GM18511 (cell line): ENCODE measurements at regions not wholly inside any gene's neighbourhood (a gene's known extent, or its start where the extent isn't known, plus 50 kb on each side); places are given as distances from the start of the nearest gene placed in this dataset.

ENCODE experiments used
- ATAC-seq: cut with Tn5 transposase; IDR thresholded peaks from one replicate; pipeline ENCODE4 v1.9.1; 2021; ENCODE audit warnings: mild to moderate bottlenecking, moderate library complexity; ENCODE audit not compliant: unreplicated experiment

DNA sequence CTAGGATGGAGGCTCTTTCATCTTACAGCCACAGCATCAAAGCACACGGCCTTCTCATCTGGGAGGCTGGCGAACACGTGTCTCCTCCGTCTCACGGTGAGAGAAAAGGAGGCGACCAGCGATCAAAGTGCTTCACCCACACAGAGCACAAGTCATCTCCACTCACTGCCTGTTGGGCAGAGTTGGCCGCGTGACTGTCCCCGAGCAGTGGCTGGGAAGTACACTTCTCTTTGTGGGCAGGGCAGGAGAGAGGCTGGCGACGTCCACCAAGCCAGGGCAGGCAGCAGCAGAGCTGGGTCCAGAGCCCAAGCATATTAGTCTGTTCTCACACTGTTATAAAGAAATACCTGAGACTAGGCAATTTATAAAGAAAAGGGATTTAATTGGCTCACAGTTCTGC lies 64.1 kb upstream of the FOXC1 start:
- no peak for ATAC-seq

DNA sequence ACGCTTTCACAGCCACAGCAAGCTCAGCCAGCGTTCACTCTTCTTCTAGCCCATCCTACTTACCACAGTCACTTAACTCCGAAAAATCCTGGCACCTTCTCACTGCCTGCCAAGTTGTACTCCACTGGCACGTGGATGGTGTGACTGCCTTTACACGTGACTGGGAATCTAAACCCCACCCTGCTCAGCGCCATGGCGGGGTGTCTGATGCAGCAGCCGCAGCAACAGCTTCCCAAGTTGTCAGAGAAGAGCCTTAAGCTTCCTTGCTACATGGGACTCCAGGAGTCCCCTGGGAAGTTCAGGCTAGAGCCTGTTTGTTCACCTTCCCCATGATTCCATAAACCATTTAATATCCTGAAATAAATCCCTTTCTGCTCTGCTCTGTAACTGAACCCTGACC lies 61.9 kb upstream of the FOXC1 start:
- no peak for ATAC-seq

DNA sequence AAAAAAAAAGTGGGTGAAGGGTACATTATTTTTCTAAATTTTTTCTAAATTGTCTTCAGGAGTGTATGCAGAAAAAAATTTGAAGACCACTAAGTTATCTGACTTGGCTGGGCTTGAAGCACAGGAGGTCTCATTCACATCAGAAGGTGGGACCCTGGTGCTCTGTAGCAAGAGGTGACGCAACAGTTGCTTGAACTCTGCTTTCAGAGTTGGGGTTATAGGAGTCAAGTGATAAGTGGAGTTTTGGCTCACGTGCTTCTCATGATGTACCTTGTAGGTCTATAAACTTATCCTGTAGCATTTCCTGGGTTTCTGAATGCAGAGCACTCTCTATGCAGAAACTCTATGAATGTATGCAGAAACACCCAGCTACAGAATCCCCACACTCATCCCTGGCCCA lies 58.5 kb upstream of the FOXC1 start:
- no peak for ATAC-seq

DNA sequence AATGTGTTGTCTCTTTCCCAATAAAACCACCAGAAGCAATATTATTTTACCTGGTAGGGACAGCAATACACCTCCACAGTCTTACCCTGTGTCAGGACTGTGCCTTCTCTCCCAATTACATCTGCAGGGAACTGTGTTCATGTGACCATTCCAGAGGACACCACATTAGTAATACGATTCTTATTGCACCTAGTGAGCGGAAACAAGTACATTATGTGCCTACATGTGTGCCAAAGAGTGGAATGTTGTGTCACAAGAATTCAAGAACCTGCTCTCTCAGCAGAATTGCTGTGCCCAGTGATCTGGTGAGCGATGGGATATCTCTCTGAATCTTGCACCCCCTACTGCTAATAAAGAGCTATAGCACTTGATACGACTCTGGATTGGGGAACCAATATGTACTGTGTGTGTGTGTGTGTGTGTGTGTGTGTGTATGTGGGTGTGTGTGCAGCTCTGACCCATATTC lies 57.4 kb upstream of the FOXC1 start:
- no peak for ATAC-seq

- ATAC-seq, result no peak
These were observed 56.1 kb upstream of the FOXC1 start for GRCh38 chr6:1553562-1554083.

DNA sequence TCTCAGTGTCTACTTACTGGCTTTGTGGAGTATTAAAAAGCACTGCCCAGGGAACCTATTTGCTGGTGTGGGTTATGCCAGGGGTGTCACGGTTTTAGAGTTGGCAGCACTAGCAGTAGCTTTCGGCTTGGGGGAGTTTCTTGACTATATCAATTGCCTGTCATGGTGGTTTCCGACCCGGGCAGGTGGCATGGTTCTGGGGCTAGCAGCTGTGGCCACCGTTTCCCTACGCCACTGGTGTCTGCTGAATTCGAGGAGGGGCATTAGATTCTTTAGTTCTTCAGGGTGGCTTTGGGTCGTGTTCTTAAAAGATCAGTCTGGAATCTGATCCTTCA lies 55.6 kb upstream of the FOXC1 start:
- ATAC-seq, result peak; percentile 33

DNA sequence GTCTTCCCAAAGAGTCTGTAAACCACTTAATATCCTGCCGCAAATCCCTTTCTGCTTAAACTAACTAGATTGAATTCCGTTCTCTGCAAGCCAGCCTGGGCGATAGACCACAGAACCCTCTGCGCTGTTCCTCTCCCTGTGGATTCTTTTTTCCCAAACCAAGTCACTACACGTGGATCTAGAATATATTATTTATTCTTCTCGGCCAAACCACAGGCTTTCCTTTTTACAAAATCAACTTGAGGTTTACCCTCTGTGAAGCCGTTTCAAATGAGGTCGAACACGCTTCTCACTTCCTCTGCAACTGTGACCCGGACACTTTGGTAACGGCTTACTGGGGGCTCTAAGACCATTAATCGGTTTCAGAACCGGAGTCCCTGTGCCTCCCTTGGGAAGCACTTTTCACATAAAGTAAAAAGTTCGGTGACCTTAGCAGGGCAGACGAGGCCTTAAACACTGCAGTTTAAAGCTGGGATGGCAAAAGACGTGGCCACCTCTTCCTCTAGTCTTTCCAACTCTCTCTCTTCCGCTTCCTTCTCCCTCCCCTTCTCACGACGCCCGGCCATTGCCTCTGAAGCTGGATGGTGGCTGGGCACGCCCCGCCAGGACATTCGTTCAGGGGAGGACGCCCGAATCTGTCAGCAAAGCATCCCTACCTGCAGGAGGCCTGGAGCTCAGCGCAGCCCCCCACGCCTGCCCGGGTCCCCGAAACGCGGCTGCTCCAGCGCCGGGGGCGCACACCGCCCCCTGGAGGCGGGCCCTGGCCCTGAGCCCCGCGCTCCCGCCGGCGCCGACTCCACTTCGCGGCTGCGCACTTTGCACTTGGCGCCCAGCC lies 55.0 kb upstream of the FOXC1 start:
- peak; percentile 79 for ATAC-seq

DNA sequence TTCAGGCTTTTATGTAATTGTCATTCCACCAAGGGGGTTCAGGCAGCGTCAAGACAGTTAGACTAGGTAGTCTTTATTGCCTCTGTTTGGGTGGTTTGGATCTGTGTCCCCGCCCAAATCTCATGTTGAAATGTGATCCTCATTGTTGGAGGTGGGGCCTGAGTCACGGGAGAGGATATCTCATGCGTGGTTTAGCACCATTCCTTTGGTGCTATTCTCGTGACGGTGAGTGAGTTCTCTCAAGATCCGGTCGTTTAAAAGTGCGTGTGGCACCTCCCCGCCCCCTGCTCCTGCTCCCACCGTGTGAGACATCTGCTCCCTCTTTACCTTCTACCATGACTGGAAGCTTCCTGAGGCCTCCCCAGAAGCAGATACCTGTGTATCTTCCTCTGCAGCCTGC lies 51.3 kb upstream of the FOXC1 start:
- no peak for ATAC-seq
